SK-N-SH (cell line): ENCODE measurements at regions not wholly inside any gene's neighbourhood (a gene's known extent, or its start where the extent isn't known, plus 50 kb on each side); places are given as distances from the start of the nearest gene placed in this dataset.

Experiments
- CTCF ChIA-PET: fragments of 300-600, 350-600 bp; formaldehyde crosslinking; extraction: SDS; loops from one replicate; lab custom pipeline; 2021; lab: Yijun Ruan, JAX
- POLR2A ChIA-PET: fragments of 350-600 bp; sonication (Branson Sonifier 250); formaldehyde crosslinking; extraction: SDS; loops from one replicate; lab custom pipeline; 2020; ENCODE audit warnings: antibody characterized with exemption, inconsistent platforms; lab: Yijun Ruan, JAX
- DNase-seq: peaks from one replicate; pipeline ENCODE4 v3.0.0; 2012
- H2AFZ ChIP-seq: fragments of 200-600 bp; sonication (generic); 2 replicates; pipeline ENCODE4 v1.8.1; 2016; ENCODE audit warnings: antibody characterized with exemption, mild to moderate bottlenecking, low read depth
- H3F3A ChIP-seq: fragments of 200-600 bp; sonication (generic); replicated peaks from 2 replicates; pipeline ENCODE3; 2016; ENCODE audit warnings: antibody characterized with exemption, mild to moderate bottlenecking; ENCODE audit not compliant: insufficient read depth
- H3K27ac ChIP-seq, 2 experiments: fragments of 200-500 bp in 1 of 2; fragments of 200-600 bp in 1 of 2; sonication (Bioruptor generic) in 1 of 2; sonication (generic), shearing (Covaris generic) in 1 of 2; 2 replicates each; pipeline versions ENCODE4 v1.5.1 to v1.6.1; 2014 to 2016; ENCODE audit warnings: low read depth in 2 of 2, inconsistent platforms in 1 of 2, low read length in 1 of 2, mild to moderate bottlenecking in 1 of 2, mixed read lengths in 1 of 2
- H3K27me3 ChIP-seq: fragments of 200-600 bp; sonication (generic), shearing (Covaris generic); 2 replicates; pipeline ENCODE4 v1.6.1; 2016; ENCODE audit warnings: mixed run types; ENCODE audit not compliant: insufficient read depth
- H3K36me3 ChIP-seq, 2 experiments: fragments of 200-500 bp in 1 of 2; fragments of 200-600 bp in 1 of 2; sonication (Bioruptor generic) in 1 of 2; sonication (generic) in 1 of 2; replicated peaks in 1 of 2; 2 replicates each; pipeline versions ENCODE3 to v1.5.1; 2014 to 2016; ENCODE audit warnings: low read length in 1 of 2, mild to moderate bottlenecking in 1 of 2; ENCODE audit not compliant: insufficient read depth in 2 of 2, control insufficient read depth in 1 of 2
- H3K4me1 ChIP-seq, 2 experiments: fragments of 200-500 bp in 1 of 2; fragments of 200-600 bp in 1 of 2; sonication (Bioruptor generic) in 1 of 2; sonication (generic), shearing (Covaris generic) in 1 of 2; 2 replicates each; pipeline versions ENCODE4 v1.5.1 to v1.6.1; 2014 to 2016; ENCODE audit warnings: low read depth in 1 of 2, low read length in 1 of 2, mixed run types in 1 of 2; ENCODE audit not compliant: insufficient read depth in 2 of 2, control insufficient read depth in 1 of 2
- H3K4me2 ChIP-seq: fragments of 200-600 bp; sonication (generic), shearing (Covaris generic); 2 replicates; pipeline ENCODE4 v1.6.1; 2017; ENCODE audit warnings: mixed run types
- H3K4me3 ChIP-seq, 2 experiments: fragments of 200-500 bp in 1 of 2; fragments of 200-600 bp in 1 of 2; sonication (Bioruptor generic) in 1 of 2; sonication (generic), shearing (Covaris generic) in 1 of 2; 2 replicates each; pipeline versions ENCODE4 v1.5.1 to v1.8.1; 2014 to 2016; ENCODE audit warnings: low read depth in 2 of 2, inconsistent platforms in 1 of 2, low read length in 1 of 2, mild to moderate bottlenecking in 1 of 2, mixed read lengths in 1 of 2, moderate library complexity in 1 of 2
- H3K79me2 ChIP-seq: fragments of 200-600 bp; sonication (generic); 2 replicates; pipeline ENCODE4 v1.8.1; 2017; ENCODE audit warnings: mild to moderate bottlenecking; ENCODE audit not compliant: insufficient read depth
- H3K9ac ChIP-seq: fragments of 200-600 bp; sonication (generic); 2 replicates; pipeline ENCODE4 v1.6.1; 2017; ENCODE audit warnings: mixed run types
- H3K9me2 ChIP-seq: fragments of 200-600 bp; sonication (generic); 2 replicates; pipeline ENCODE4 v1.6.1; 2017; ENCODE audit warnings: mixed run types
- H3K9me3 ChIP-seq: fragments of 200-600 bp; sonication (generic); 2 replicates; pipeline ENCODE4 v1.6.1; 2017; ENCODE audit warnings: mixed run types, mild to moderate bottlenecking, moderate library complexity
- H4K20me1 ChIP-seq: fragments of 200-600 bp; sonication (generic); 2 replicates; pipeline ENCODE4 v1.6.1; 2017; ENCODE audit warnings: mild to moderate bottlenecking, mixed run types; ENCODE audit not compliant: insufficient read depth
- CHD2 ChIP-seq: fragments of 150-350 bp; IDR thresholded peaks from 2 replicates; pipeline ENCODE4 v1.6.1; 2018; ENCODE audit warnings: low read length; ENCODE audit not compliant: partially characterized antibody
- EP300 ChIP-seq, 2 experiments: IDR thresholded peaks; 2 replicates each; pipeline versions ENCODE4 v1.4.0 to v1.6.1; 2012; ENCODE audit warnings: borderline replicate concordance in 1 of 2, low read depth in 1 of 2, low read length in 1 of 2
- EZH2phosphoT487 ChIP-seq: fragments of 200-600 bp; sonication (generic); IDR thresholded peaks from 2 replicates; pipeline ENCODE4 v1.6.1; 2017; ENCODE audit warnings: low read depth, mixed run types, mild to moderate bottlenecking, antibody characterized with exemption, moderate library complexity, borderline replicate concordance
- FOXJ3 ChIP-seq: sonication (generic); formaldehyde crosslinking; IDR thresholded peaks from 2 replicates; pipeline ENCODE4 v1.5.1; 2020; ENCODE audit warnings: mild to moderate bottlenecking, missing genetic modification reagents
- FOXM1 ChIP-seq: IDR thresholded peaks from 2 replicates; pipeline ENCODE4 v1.4.0; 2012; ENCODE audit warnings: low read depth, mild to moderate bottlenecking
- IRF3 ChIP-seq: fragments of 150-350 bp; IDR thresholded peaks from 2 replicates; pipeline ENCODE4 v1.6.1; 2016; ENCODE audit warnings: mild to moderate bottlenecking, low read depth, low read length
- MAX ChIP-seq: IDR thresholded peaks from 2 replicates; pipeline ENCODE4 v1.4.0; 2012; ENCODE audit warnings: low read depth
- MEF2A ChIP-seq: IDR thresholded peaks from 2 replicates; pipeline ENCODE4 v1.4.0; 2012; ENCODE audit warnings: low read depth, borderline replicate concordance
- MXI1 ChIP-seq: IDR thresholded peaks from 2 replicates; pipeline ENCODE4 v1.6.1; 2012; ENCODE audit warnings: mild to moderate bottlenecking, low read depth, low read length, improper control_type of control experiment
- NFIC ChIP-seq: IDR thresholded peaks from 2 replicates; pipeline ENCODE4 v1.4.0; 2012; ENCODE audit warnings: borderline replicate concordance
- PBX3 ChIP-seq: IDR thresholded peaks from 2 replicates; pipeline ENCODE4; 2012
- POLR2AphosphoS5 ChIP-seq: IDR thresholded peaks from 2 replicates; pipeline ENCODE4 v1.6.1; 2012; ENCODE audit warnings: low read depth, low read length
- RAD21 ChIP-seq: IDR thresholded peaks from 2 replicates; pipeline ENCODE4 v1.6.1; 2012; ENCODE audit warnings: mild to moderate bottlenecking, low read length
- RCOR1 ChIP-seq: fragments of 150-350 bp; IDR thresholded peaks from 2 replicates; pipeline ENCODE4 v1.6.1; 2017; ENCODE audit warnings: antibody characterized with exemption, low read length
- RXRA ChIP-seq: IDR thresholded peaks from 2 replicates; pipeline ENCODE4 v1.4.0; 2012; ENCODE audit warnings: low read depth, mild to moderate bottlenecking, borderline replicate concordance
- SMC3 ChIP-seq: IDR thresholded peaks from 2 replicates; pipeline ENCODE4 v1.6.1; 2012; ENCODE audit warnings: low read depth, low read length, improper control_type of control experiment
- TEAD4 ChIP-seq: IDR thresholded peaks from 2 replicates; pipeline ENCODE4 v1.4.0; 2012; ENCODE audit warnings: mild to moderate bottlenecking, borderline replicate concordance; ENCODE audit not compliant: insufficient read depth
- USF2 ChIP-seq: fragments of 150-350 bp; IDR thresholded peaks from 2 replicates; pipeline ENCODE4 v1.6.1; 2017; ENCODE audit warnings: antibody characterized with exemption, low read length, low read depth, borderline replicate concordance
- ZBTB33 ChIP-seq: IDR thresholded peaks from 2 replicates; pipeline ENCODE4 v1.4.0; 2012; ENCODE audit warnings: low read depth, borderline replicate concordance
- WGBS: methylation state at CpG from one replicate; pipeline ENCODE4 v1.1.6; 2017; ENCODE audit warnings: low lambda C conversion rate; 5-methylcytosine and 5-hydroxymethylcytosine counted together

- Histone ChIP-seq H3K79me2 (no peaks in the 10 kb centered on the region), H4K20me1 (no peaks in the 10 kb centered on the region), H3K4me3 (no peak overlapping the region), H2AFZ (0 out of 2 replicates have a peak overlapping the region, but pooled peaks have one; percentile 29), H3K9ac (no peak overlapping the region), H3F3A (no peaks in the 10 kb centered on the region)
- 13% methylated on average over 4 of the region's 4 CpGs for WGBS
- TF ChIP-seq MEF2A (no peak), USF2 (no peak), FOXJ3 (CRISPR knock-in tag) (no peak), ZBTB33 (no peak), RAD21 (no peak), RXRA (no peak), NFIC (no peak), FOXM1 (no peak), TEAD4 (no peak), SMC3 (no peak), POLR2AphosphoS5 (no peak), MXI1 (no peak), MAX (no peak), PBX3 (no peak), EZH2phosphoT487 (no peak), IRF3 (no peak), CHD2 (no peak), EP300 (IDR thresholded peaks at IDR 0.05; ENCODE audit: borderline replicate concordance in 1 of 2, low read depth in 1 of 2, low read length in 1 of 2) (no peak), RCOR1 (no peak)
- TF ChIP-seq, all 33 proteins: peak for 0
- Histone ChIP-seq H3K36me3 (no peaks in the 10 kb centered on the region), H3K9me2 (no peaks in the 10 kb centered on the region), H3K4me2 (no peak overlapping the region), H3K27me3 (peaks cover 22% of the 10 kb centered on the region; the same call in 1 of the 2 replicates), H3K27ac (no peak overlapping the region), H3K9me3 (no peaks in the 10 kb centered on the region), H3K4me1 (no peaks in the 10 kb centered on the region)
- ChIA-PET POLR2A (no interaction called here), CTCF (no interaction called here)
- DNase-seq, result no peak
These were observed 225.8 kb upstream of the ELAC2 start for GRCh38 chr17:13243585-13243984.
